OCI-M1 (cell line): ENCODE measurements at regions not wholly inside any gene's neighbourhood (a gene's known extent, or its start where the extent isn't known, plus 50 kb on each side); places are given as distances from the start of the nearest gene placed in this dataset.

Source experiments
- DNase-seq: peaks from one replicate; lab custom pipeline; 2025; lab: John Stamatoyannopoulos, UW

- DNase-seq, result no peak
Observed at GRCh38 chr2:51225377-51225776, 193.4 kb upstream of the NRXN1 start.

- no peak for DNase-seq
Observed at GRCh38 chr2:51224790-51225189, 192.9 kb upstream of the NRXN1 start.

GRCh38 chr2:51222106-51222505 is 190.2 kb upstream of the NRXN1 start:
- DNase-seq, result no peak

GRCh38 chr2:51220606-51221005 is 188.7 kb upstream of the NRXN1 start:
- DNase-seq, result no peak

GRCh38 chr2:51220080-51220479 is 188.1 kb upstream of the NRXN1 start:
- no peak for DNase-seq

- no peak for DNase-seq
Observed at GRCh38 chr2:51219468-51219867, 187.5 kb upstream of the NRXN1 start.

- no peak for DNase-seq
Observed at GRCh38 chr2:51218047-51218446, 186.1 kb upstream of the NRXN1 start.

GRCh38 chr2:51213826-51214225 is 181.9 kb upstream of the NRXN1 start:
- no peak for DNase-seq

GRCh38 chr2:51212374-51212773 is 180.4 kb upstream of the NRXN1 start:
- DNase-seq, result peak; percentile 68

- DNase-seq, result peak; percentile 61
Observed at GRCh38 chr2:51208521-51208920, 176.6 kb upstream of the NRXN1 start.

- no peak for DNase-seq
Observed at GRCh38 chr2:51201295-51201694, 169.4 kb upstream of the NRXN1 start.

- no peak for DNase-seq
Observed at GRCh38 chr2:51194656-51195055, 162.7 kb upstream of the NRXN1 start.

GRCh38 chr2:51170273-51170672 is 138.3 kb upstream of the NRXN1 start:
- no peak for DNase-seq

GRCh38 chr2:51165534-51166260 is 133.8 kb upstream of the NRXN1 start:
- DNase-seq, result peak; percentile 81

- DNase-seq, result no peak
Observed at GRCh38 chr2:51158251-51158650, 126.3 kb upstream of the NRXN1 start.

GRCh38 chr2:51153236-51153635 is 121.3 kb upstream of the NRXN1 start:
- no peak for DNase-seq

GRCh38 chr2:51151490-51152140 is 119.7 kb upstream of the NRXN1 start:
- no peak for DNase-seq

- DNase-seq, result no peak
Observed at GRCh38 chr2:51149725-51150124, 117.8 kb upstream of the NRXN1 start.

GRCh38 chr2:51145761-51146160 is 113.8 kb upstream of the NRXN1 start:
- peak; percentile 72 for DNase-seq

- DNase-seq, result no peak
Observed at GRCh38 chr2:51120754-51121280, 88.9 kb upstream of the NRXN1 start.

- DNase-seq, result no peak
Observed at GRCh38 chr2:51111532-51111931, 79.6 kb upstream of the NRXN1 start.

GRCh38 chr2:51108794-51109193 is 76.9 kb upstream of the NRXN1 start:
- DNase-seq, result no peak

- DNase-seq, result no peak
Observed at GRCh38 chr2:51107841-51108240, 75.9 kb upstream of the NRXN1 start.

GRCh38 chr2:51105811-51106210 is 73.9 kb upstream of the NRXN1 start:
- no peak for DNase-seq
